ENCODE measurements at regions not wholly inside any gene's neighbourhood (a gene's known extent, or its start where the extent isn't known, plus 50 kb on each side); places are given as distances from the start of the nearest gene placed in this dataset.
A peak's percentile ranks its signal among the peaks of the same experiment; 100 is the strongest.

- DNase-seq (ENCODE audit: low spot score): no peak
These were observed 190.4 kb downstream of the SALL1 start for GRCh38 chr16:50960517-50961202.

GRCh38 chr16:50957056-50957455 is 194.0 kb downstream of the SALL1 start:
- DNase-seq (ENCODE audit: low spot score): no peak

- DNase-seq (ENCODE audit: low spot score): no peak
These were observed 194.4 kb downstream of the SALL1 start for GRCh38 chr16:50956637-50957036.

- no peak for DNase-seq (ENCODE audit: low spot score)
These were observed 195.8 kb downstream of the SALL1 start for GRCh38 chr16:50955311-50955710.

GRCh38 chr16:50954469-50954868 is 196.6 kb downstream of the SALL1 start:
- DNase-seq (ENCODE audit: low spot score): no peak

GRCh38 chr16:50953290-50953689 is 197.8 kb downstream of the SALL1 start:
- no peak for DNase-seq (ENCODE audit: low spot score)

- peak; percentile 14 for DNase-seq (ENCODE audit: low spot score)
These were observed 200.1 kb downstream of the SALL1 start for GRCh38 chr16:50950955-50951354.

GRCh38 chr16:50948268-50948930 is 202.7 kb downstream of the SALL1 start:
- DNase-seq (ENCODE audit: low spot score): peak; percentile 65

- peak; percentile 68 for DNase-seq (ENCODE audit: low spot score)
These were observed 203.2 kb downstream of the SALL1 start for GRCh38 chr16:50947826-50948225.

GRCh38 chr16:50946606-50947005 is 204.5 kb downstream of the SALL1 start:
- peak; percentile 60 for DNase-seq (ENCODE audit: low spot score)

GRCh38 chr16:50946098-50946497 is 204.2 kb downstream of the CYLD start:
- no peak for DNase-seq (ENCODE audit: low spot score)

GRCh38 chr16:50945171-50945570 is 203.3 kb downstream of the CYLD start:
- peak; percentile 62 for DNase-seq (ENCODE audit: low spot score)

- DNase-seq (ENCODE audit: low spot score): no peak
These were observed 202.6 kb downstream of the CYLD start for GRCh38 chr16:50944436-50944835.

GRCh38 chr16:50944033-50944432 is 202.1 kb downstream of the CYLD start:
- DNase-seq (ENCODE audit: low spot score): no peak

GRCh38 chr16:50942143-50942542 is 200.3 kb downstream of the CYLD start:
- DNase-seq (ENCODE audit: low spot score): peak; percentile 49

GRCh38 chr16:50941681-50942080 is 199.8 kb downstream of the CYLD start:
- no peak for DNase-seq (ENCODE audit: low spot score)

- no peak for DNase-seq (ENCODE audit: low spot score)
These were observed 198.5 kb downstream of the CYLD start for GRCh38 chr16:50940275-50940854.

GRCh38 chr16:50939356-50939755 is 197.5 kb downstream of the CYLD start:
- DNase-seq (ENCODE audit: low spot score): no peak

- no peak for DNase-seq (ENCODE audit: low spot score)
These were observed 197.0 kb downstream of the CYLD start for GRCh38 chr16:50938932-50939331.

- no peak for DNase-seq (ENCODE audit: low spot score)
These were observed 191.4 kb downstream of the CYLD start for GRCh38 chr16:50933262-50933661.

GRCh38 chr16:50932348-50932935 is 190.6 kb downstream of the CYLD start:
- no peak for DNase-seq (ENCODE audit: low spot score)

GRCh38 chr16:50928065-50928464 is 186.2 kb downstream of the CYLD start:
- peak; percentile 33 for DNase-seq (ENCODE audit: low spot score)
